ENCODE measurements at regions not wholly inside any gene's neighbourhood (a gene's known extent, or its start where the extent isn't known, plus 50 kb on each side); places are given as distances from the start of the nearest gene placed in this dataset.

GRCh38 chr2:217418544-217418943, 558.7 kb upstream of the TNP1 start:
- DNase-seq (ENCODE audit: low read depth, low spot score) (no peak), FAIRE-seq (no peak)
- no peaks in the 10 kb centered on the region for H3K9me1 ChIP-seq (ENCODE audit: control insufficient read depth, extremely low read depth, insufficient read depth, low read length)
- TF ChIP-seq CTCF (optimal IDR thresholded peaks at IDR 0.05 in 1 of 3, IDR thresholded peaks at IDR 0.05 in 1 of 3, conservative IDR thresholded peaks at IDR 0.05 in 1 of 3; ENCODE audit: extremely low read depth in 1 of 3, insufficient read depth in 2 of 3, low read length in 3 of 3) (no peak), EZH2 (IDR thresholded peaks at IDR 0.05; ENCODE audit: low read length) (no peak)
- no peak overlapping the region for H2AFZ ChIP-seq (ENCODE audit: control insufficient read depth, low read length)
- H3K27me3 ChIP-seq (ENCODE audit: control insufficient read depth, extremely low read depth, insufficient read depth, low read length) = no peaks in the 10 kb centered on the region
- no peaks in the 10 kb centered on the region for H3K4me1 ChIP-seq (ENCODE audit: control insufficient read depth, extremely low read depth, insufficient read depth, low read length)
- H3K4me2 ChIP-seq (ENCODE audit: control insufficient read depth, extremely low read depth, insufficient read depth, low read depth, low read length) = no peak overlapping the region
- no peaks in the 10 kb centered on the region for H3K36me3 ChIP-seq (ENCODE audit: control insufficient read depth in 2 of 2, extremely low read depth in 1 of 2, insufficient read depth in 2 of 2, low read length in 2 of 2)
- H3K9me3 ChIP-seq (ENCODE audit: control insufficient read depth, low read depth, low read length) = no peaks in the 10 kb centered on the region
- H3K4me3 ChIP-seq (ENCODE audit: control insufficient read depth in 2 of 3, extremely low read depth in 1 of 3, insufficient read depth in 2 of 3, low read depth in 1 of 3, low read length in 3 of 3) = no peak overlapping the region
- no peaks in the 10 kb centered on the region for H4K20me1 ChIP-seq (ENCODE audit: control insufficient read depth, extremely low read depth, insufficient read depth, low read length)
- dilution Hi-C loops (cut with MboI; ENCODE audit: extremely low pct_ligation_motif_present, low sequenced_read_pairs) = no loop called here
- H3K9ac ChIP-seq (ENCODE audit: control insufficient read depth, extremely low read depth, insufficient read depth, low read length) = no peak overlapping the region
- no peaks in the 10 kb centered on the region for H3K79me2 ChIP-seq (ENCODE audit: control insufficient read depth, insufficient read depth, low read length)
- H3K27ac ChIP-seq (ENCODE audit: control insufficient read depth, insufficient read depth, low read length) = no peak overlapping the region

- no peak for FAIRE-seq
- H2AFZ ChIP-seq (ENCODE audit: control insufficient read depth, low read length) = no peak overlapping the region
- dilution Hi-C loops (cut with MboI; ENCODE audit: extremely low pct_ligation_motif_present, low sequenced_read_pairs) = no loop called here
Observed at GRCh38 chr2:217418090-217418489, 558.2 kb upstream of the TNP1 start.

More at GRCh38 chr2:217418090-217418489, 558.2 kb upstream of the TNP1 start:
- Histone ChIP-seq H4K20me1 (ENCODE audit: control insufficient read depth, extremely low read depth, insufficient read depth, low read length) (no peaks in the 10 kb centered on the region), H3K4me1 (ENCODE audit: control insufficient read depth, extremely low read depth, insufficient read depth, low read length) (no peaks in the 10 kb centered on the region), H3K79me2 (ENCODE audit: control insufficient read depth, insufficient read depth, low read length) (no peaks in the 10 kb centered on the region), H3K27ac (ENCODE audit: control insufficient read depth, insufficient read depth, low read length) (no peak overlapping the region), H3K4me3 (ENCODE audit: control insufficient read depth in 2 of 3, extremely low read depth in 1 of 3, insufficient read depth in 2 of 3, low read depth in 1 of 3, low read length in 3 of 3) (no peak overlapping the region), H3K9me3 (ENCODE audit: control insufficient read depth, low read depth, low read length) (no peaks in the 10 kb centered on the region), H3K36me3 (ENCODE audit: control insufficient read depth in 2 of 2, extremely low read depth in 1 of 2, insufficient read depth in 2 of 2, low read length in 2 of 2) (no peaks in the 10 kb centered on the region), H3K27me3 (ENCODE audit: control insufficient read depth, extremely low read depth, insufficient read depth, low read length) (no peaks in the 10 kb centered on the region), H3K4me2 (ENCODE audit: control insufficient read depth, extremely low read depth, insufficient read depth, low read depth, low read length) (no peak overlapping the region), H3K9ac (ENCODE audit: control insufficient read depth, extremely low read depth, insufficient read depth, low read length) (no peak overlapping the region), H3K9me1 (ENCODE audit: control insufficient read depth, extremely low read depth, insufficient read depth, low read length) (no peaks in the 10 kb centered on the region)
- TF ChIP-seq EZH2 (IDR thresholded peaks at IDR 0.05; ENCODE audit: low read length) (no peak), CTCF (optimal IDR thresholded peaks at IDR 0.05 in 1 of 3, IDR thresholded peaks at IDR 0.05 in 1 of 3, conservative IDR thresholded peaks at IDR 0.05 in 1 of 3; ENCODE audit: extremely low read depth in 1 of 3, insufficient read depth in 2 of 3, low read length in 3 of 3) (no peak)
- no peak for DNase-seq (ENCODE audit: low read depth, low spot score)

All from keratinocyte (primary cell).